ENCODE measurements at regions not wholly inside any gene's neighbourhood (a gene's known extent, or its start where the extent isn't known, plus 50 kb on each side); places are given as distances from the start of the nearest gene placed in this dataset.
"Not testable (repeated sequence)": the region's sequence is repeated elsewhere in the genome, so short reads cannot be mapped to it uniquely, and the experiment has no call there.

GRCh38 chr11:90476442-90477007 is 253.7 kb upstream of the CHORDC1 start:
- no peaks in the 10 kb centered on the region for H3K4me1 Mint-ChIP-seq

GRCh38 chr11:90468923-90469322 is 246.1 kb upstream of the CHORDC1 start:
- no peak overlapping the region for H3K4me3 Mint-ChIP-seq
- no peaks in the 10 kb centered on the region for H3K36me3 Mint-ChIP-seq (ENCODE audit: low read depth)
- H3K27ac Mint-ChIP-seq, result no peak overlapping the region
- no peaks in the 10 kb centered on the region for H3K4me1 Mint-ChIP-seq
- no peaks in the 10 kb centered on the region for H3K9me3 Mint-ChIP-seq
- H3K27me3 Mint-ChIP-seq (ENCODE audit: low read depth), result no peaks in the 10 kb centered on the region
- TF ChIP-seq, protein P1, sequence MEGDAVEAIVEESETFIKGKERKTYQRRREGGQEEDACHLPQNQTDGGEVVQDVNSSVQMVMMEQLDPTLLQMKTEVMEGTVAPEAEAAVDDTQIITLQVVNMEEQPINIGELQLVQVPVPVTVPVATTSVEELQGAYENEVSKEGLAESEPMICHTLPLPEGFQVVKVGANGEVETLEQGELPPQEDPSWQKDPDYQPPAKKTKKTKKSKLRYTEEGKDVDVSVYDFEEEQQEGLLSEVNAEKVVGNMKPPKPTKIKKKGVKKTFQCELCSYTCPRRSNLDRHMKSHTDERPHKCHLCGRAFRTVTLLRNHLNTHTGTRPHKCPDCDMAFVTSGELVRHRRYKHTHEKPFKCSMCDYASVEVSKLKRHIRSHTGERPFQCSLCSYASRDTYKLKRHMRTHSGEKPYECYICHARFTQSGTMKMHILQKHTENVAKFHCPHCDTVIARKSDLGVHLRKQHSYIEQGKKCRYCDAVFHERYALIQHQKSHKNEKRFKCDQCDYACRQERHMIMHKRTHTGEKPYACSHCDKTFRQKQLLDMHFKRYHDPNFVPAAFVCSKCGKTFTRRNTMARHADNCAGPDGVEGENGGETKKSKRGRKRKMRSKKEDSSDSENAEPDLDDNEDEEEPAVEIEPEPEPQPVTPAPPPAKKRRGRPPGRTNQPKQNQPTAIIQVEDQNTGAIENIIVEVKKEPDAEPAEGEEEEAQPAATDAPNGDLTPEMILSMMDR (IDR thresholded peaks at IDR 0.05; ENCODE audit: unreplicated experiment in 3 of 3), result no peak

More at GRCh38 chr11:90476442-90477007, 253.7 kb upstream of the CHORDC1 start:
- Mint-ChIP-seq H3K4me3 (no peak overlapping the region), H3K9me3 (peaks cover 2% of the 10 kb centered on the region), H3K27ac (no peak overlapping the region), H3K27me3 (ENCODE audit: low read depth) (no peaks in the 10 kb centered on the region), H3K36me3 (ENCODE audit: low read depth) (no peaks in the 10 kb centered on the region)
- TF ChIP-seq, protein P1 (IDR thresholded peaks at IDR 0.05; ENCODE audit: unreplicated experiment in 3 of 3), result peak; percentile 32 to 66 (median 40)

GRCh38 chr11:90465553-90465952 is 242.7 kb upstream of the CHORDC1 start:
- TF ChIP-seq, protein P1 (IDR thresholded peaks at IDR 0.05; ENCODE audit: unreplicated experiment in 3 of 3), result no peak
- Mint-ChIP-seq H3K27me3 (ENCODE audit: low read depth) (no peaks in the 10 kb centered on the region), H3K4me1 (no peaks in the 10 kb centered on the region), H3K4me3 (no peak overlapping the region), H3K9me3 (no peaks in the 10 kb centered on the region), H3K27ac (no peak overlapping the region), H3K36me3 (ENCODE audit: low read depth) (no peaks in the 10 kb centered on the region)

GRCh38 chr11:90455347-90455920 is 232.6 kb upstream of the CHORDC1 start:
- peaks cover 12% of the 10 kb centered on the region for H3K4me1 Mint-ChIP-seq
- not testable (repeated sequence) for H3K27me3 Mint-ChIP-seq (ENCODE audit: low read depth); H3K4me3 Mint-ChIP-seq; H3K27ac Mint-ChIP-seq; H3K36me3 Mint-ChIP-seq (ENCODE audit: low read depth)
- peaks cover 12% of the 10 kb centered on the region for H3K9me3 Mint-ChIP-seq

GRCh38 chr11:90453525-90453924 is 230.7 kb upstream of the CHORDC1 start:
- Mint-ChIP-seq H3K4me1 (peaks cover 17% of the 10 kb centered on the region), H3K27me3 (ENCODE audit: low read depth) (no peaks in the 10 kb centered on the region), H3K9me3 (peaks cover 12% of the 10 kb centered on the region), H3K27ac (no peak overlapping the region), H3K36me3 (ENCODE audit: low read depth) (no peaks in the 10 kb centered on the region), H3K4me3 (no peak overlapping the region)
- TF ChIP-seq, protein P1 (IDR thresholded peaks at IDR 0.05; ENCODE audit: unreplicated experiment in 3 of 3), result no peak

DNA sequence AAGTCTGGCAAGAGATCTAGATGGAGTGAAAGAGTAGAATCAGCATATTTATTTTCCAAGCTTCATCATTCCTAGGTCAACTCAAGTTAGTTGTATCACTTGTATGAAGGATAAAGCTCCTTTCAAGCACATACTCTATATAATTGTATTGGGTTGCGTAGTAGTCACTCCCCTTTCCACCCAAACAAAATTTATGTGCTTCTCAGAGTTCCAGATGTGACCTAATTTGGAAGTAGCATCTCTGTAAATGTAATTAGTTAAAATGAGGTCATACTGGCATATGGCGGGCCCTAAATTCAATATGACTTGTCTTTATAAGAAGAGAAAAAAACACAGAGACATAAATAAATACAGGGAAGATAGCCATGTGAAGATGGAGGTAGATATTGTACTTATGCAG is 226.8 kb upstream of the CHORDC1 start:
- Mint-ChIP-seq H3K36me3 (ENCODE audit: low read depth) (no peaks in the 10 kb centered on the region), H3K27me3 (ENCODE audit: low read depth) (no peaks in the 10 kb centered on the region), H3K9me3 (peaks cover 2% of the 10 kb centered on the region), H3K27ac (peak overlapping the region; percentile 48 to 91 (median 66)), H3K4me1 (peaks cover 38% of the 10 kb centered on the region), H3K4me3 (peak overlapping the region in 1 of 3 experiments; percentile 11)
- TF ChIP-seq, protein P1 (IDR thresholded peaks at IDR 0.05; ENCODE audit: unreplicated experiment in 3 of 3), result no peak

Data from nephron (organoid).